Thymus (tissue), 11 donors: ENCODE measurements at regions not wholly inside any gene's neighbourhood (a gene's known extent, or its start where the extent isn't known, plus 50 kb on each side); places are given as distances from the start of the nearest gene placed in this dataset.
A peak's percentile ranks its signal among the peaks of the same experiment; 100 is the strongest.

ENCODE experiments used
- DNase-seq, 9 donors: peaks; one replicate each; pipeline ENCODE4 v3.0.0-alpha.2; 2013; ENCODE audit warnings: low spot score in 9 of 9, low read depth in 6 of 9, missing footprints in 1 of 9
- H3K27ac ChIP-seq, 2 donors: one replicate each; pipeline ENCODE4 v1.5.1; 2013; ENCODE audit warnings: control low read depth in 1 of 2, low read depth in 1 of 2, low read length in 1 of 2, mild to moderate bottlenecking in 1 of 2, moderate library complexity in 1 of 2
- H3K27me3 ChIP-seq, 2 donors: one replicate each; pipeline ENCODE4 v1.5.1; 2013; ENCODE audit warnings: low read length in 1 of 2; ENCODE audit not compliant: control insufficient read depth in 2 of 2, insufficient read depth in 1 of 2
- H3K36me3 ChIP-seq, 2 donors: one replicate each; pipeline ENCODE4 v1.5.1; 2013; ENCODE audit warnings: low read length in 1 of 2, mild to moderate bottlenecking in 1 of 2, moderate library complexity in 1 of 2; ENCODE audit not compliant: control insufficient read depth in 2 of 2, insufficient read depth in 2 of 2
- H3K4me1 ChIP-seq, 2 donors: one replicate each; pipeline ENCODE4 v1.5.1; 2013; ENCODE audit warnings: low read length in 2 of 2; ENCODE audit not compliant: control insufficient read depth in 2 of 2, insufficient read depth in 2 of 2
- H3K4me3 ChIP-seq, 2 donors: one replicate each; pipeline ENCODE4 v1.5.1; 2013; ENCODE audit warnings: low read length in 2 of 2, control low read depth in 1 of 2, mild to moderate bottlenecking in 1 of 2
- H3K9me3 ChIP-seq, 2 donors: one replicate each; pipeline ENCODE4 v1.5.1; 2013; ENCODE audit warnings: low read length in 1 of 2, mild to moderate bottlenecking in 1 of 2; ENCODE audit not compliant: control insufficient read depth in 2 of 2, insufficient read depth in 1 of 2
- WGBS: extraction: QIAGEN DNeasy Blood & Tissue Kit; methylation state at CpG from one replicate; pipeline ENCODE4 v1.1.7; 2013; 5-methylcytosine and 5-hydroxymethylcytosine counted together
- donor health status: healthy.

- WGBS = 93% methylated on average over 26 of the region's 26 CpGs
- H3K27ac ChIP-seq = no peak overlapping the region
These were observed 127.7 kb downstream of the ZNF664 start for GRCh38 chr12:124100572-124101178.

DNA sequence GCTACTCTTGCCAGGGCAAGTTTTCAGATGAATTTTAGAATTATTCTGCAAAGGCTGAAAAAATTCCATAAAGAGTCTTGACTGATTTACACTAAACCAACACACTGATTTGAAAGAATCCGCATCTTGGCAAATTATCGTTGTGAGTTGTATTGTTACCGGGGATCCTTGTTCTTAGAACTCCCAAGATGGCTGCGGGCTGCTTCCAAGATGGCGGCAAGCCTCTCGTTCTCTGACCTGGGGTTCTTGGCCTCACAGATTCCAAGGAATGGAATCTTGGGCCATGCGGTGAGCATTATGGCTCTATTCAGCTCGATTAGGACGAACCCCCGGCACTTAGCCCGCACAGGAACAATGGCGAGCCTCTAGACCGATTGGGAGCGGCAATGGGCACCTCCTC lies 132.5 kb downstream of the ZNF664 start:
- DNase-seq = no peak
- no peak overlapping the region for H3K4me3 ChIP-seq
- 95% methylated on average over 14 of the region's 14 CpGs for WGBS
- H3K9me3 ChIP-seq = no peaks in the 10 kb centered on the region
- H3K27ac ChIP-seq = no peak overlapping the region
- H3K36me3 ChIP-seq = no peaks in the 10 kb centered on the region
- no peaks in the 10 kb centered on the region for H3K4me1 ChIP-seq
- no peaks in the 10 kb centered on the region for H3K27me3 ChIP-seq

More at GRCh38 chr12:124100572-124101178, 127.7 kb downstream of the ZNF664 start:
- Histone ChIP-seq H3K4me1 (no peaks in the 10 kb centered on the region), H3K9me3 (no peaks in the 10 kb centered on the region), H3K27me3 (peaks cover 0 to 10% of the 10 kb centered on the region in 2 donors), H3K4me3 (no peak overlapping the region), H3K36me3 (no peaks in the 10 kb centered on the region)
- no peak for DNase-seq

GRCh38 chr12:124107351-124107750 lies 134.3 kb downstream of the ZNF664 start:
- no peak for DNase-seq
- 92% methylated on average over 4 of the region's 4 CpGs for WGBS
- H3K4me3 ChIP-seq = no peak overlapping the region

GRCh38 chr12:124109760-124110159 lies 136.7 kb downstream of the ZNF664 start:
- H3K27ac ChIP-seq = no peak overlapping the region
- no peaks in the 10 kb centered on the region for H3K36me3 ChIP-seq
- H3K4me3 ChIP-seq = no peak overlapping the region
- 85% methylated on average over 3 of the region's 3 CpGs for WGBS
- H3K4me1 ChIP-seq = no peaks in the 10 kb centered on the region
- H3K27me3 ChIP-seq = no peaks in the 10 kb centered on the region
- peak in 4 of 9 donors; percentile 2 to 43 (median 20) for DNase-seq
- no peaks in the 10 kb centered on the region for H3K9me3 ChIP-seq

More at GRCh38 chr12:124107351-124107750, 134.3 kb downstream of the ZNF664 start:
- H3K4me1 ChIP-seq = no peaks in the 10 kb centered on the region
- no peaks in the 10 kb centered on the region for H3K9me3 ChIP-seq
- H3K27ac ChIP-seq = no peak overlapping the region
- no peaks in the 10 kb centered on the region for H3K27me3 ChIP-seq
- no peaks in the 10 kb centered on the region for H3K36me3 ChIP-seq

DNA sequence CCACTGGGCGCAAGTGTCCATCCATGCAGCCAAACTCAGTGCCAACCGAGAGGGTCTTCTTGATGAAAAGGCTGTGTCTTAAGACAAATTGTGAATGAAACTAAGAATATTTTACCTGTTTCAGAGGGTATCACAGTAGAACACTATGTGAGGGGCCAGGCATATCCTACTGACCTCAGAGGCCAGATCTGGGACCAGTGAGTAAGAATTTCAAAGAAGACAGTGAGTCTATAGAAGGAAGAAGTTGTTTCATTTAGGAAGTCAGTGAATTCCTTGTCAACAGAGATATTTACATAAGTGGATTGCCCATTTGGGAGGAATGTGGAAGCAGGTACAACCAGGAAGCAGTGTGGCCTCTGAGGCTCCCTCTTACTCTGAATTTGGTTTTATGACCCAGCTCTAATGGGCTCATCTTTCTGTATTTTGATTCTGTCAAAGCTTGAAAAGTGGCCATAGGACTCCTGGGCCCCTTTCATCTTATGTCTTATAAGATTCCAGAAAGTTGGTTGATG lies 137.4 kb downstream of the ZNF664 start:
- no peaks in the 10 kb centered on the region for H3K9me3 ChIP-seq
- WGBS = 100% methylated on average over 2 of the region's 2 CpGs
- H3K4me3 ChIP-seq = no peak overlapping the region
- no peak overlapping the region for H3K27ac ChIP-seq
- H3K4me1 ChIP-seq = no peaks in the 10 kb centered on the region
- no peak for DNase-seq
- H3K27me3 ChIP-seq = no peaks in the 10 kb centered on the region
- H3K36me3 ChIP-seq = no peaks in the 10 kb centered on the region

- Histone ChIP-seq H3K36me3 (no peaks in the 10 kb centered on the region), H3K4me3 (no peak overlapping the region), H3K27me3 (no peaks in the 10 kb centered on the region), H3K9me3 (no peaks in the 10 kb centered on the region), H3K4me1 (no peaks in the 10 kb centered on the region), H3K27ac (no peak overlapping the region)
- WGBS = 84% methylated on average over 5 of the region's 5 CpGs
- no peak for DNase-seq
These were observed 138.0 kb downstream of the ZNF664 start for GRCh38 chr12:124111006-124111405.

DNA sequence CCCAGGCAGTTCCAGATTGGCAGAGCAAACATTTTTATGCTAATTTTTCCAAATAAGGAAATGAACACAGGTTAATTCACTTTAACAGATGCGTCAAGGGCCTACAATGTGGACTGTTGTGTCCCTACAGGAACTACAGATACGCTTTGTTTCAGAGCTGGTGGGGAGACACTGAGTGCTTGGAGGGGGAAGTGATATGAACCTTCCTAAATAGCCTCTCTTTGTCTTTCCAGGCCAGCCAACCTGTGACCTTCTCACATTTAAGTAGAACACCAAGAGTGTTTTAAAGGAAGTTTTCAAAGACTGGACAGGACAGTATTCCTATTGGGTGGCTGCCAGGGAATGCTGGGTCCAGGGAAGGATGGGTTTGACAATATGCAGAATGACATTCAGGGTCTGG lies 141.3 kb downstream of the ZNF664 start:
- Histone ChIP-seq H3K27ac (no peak overlapping the region), H3K27me3 (no peaks in the 10 kb centered on the region), H3K4me3 (no peak overlapping the region), H3K9me3 (no peaks in the 10 kb centered on the region), H3K4me1 (no peaks in the 10 kb centered on the region), H3K36me3 (no peaks in the 10 kb centered on the region)
- no peak for DNase-seq
- 97% methylated on average over 2 of the region's 2 CpGs for WGBS

GRCh38 chr12:124115496-124115895 lies 142.5 kb downstream of the ZNF664 start:
- WGBS = 93% methylated on average over 11 of the region's 11 CpGs
- Histone ChIP-seq H3K4me3 (no peak overlapping the region), H3K4me1 (no peaks in the 10 kb centered on the region), H3K27ac (no peak overlapping the region), H3K27me3 (no peaks in the 10 kb centered on the region), H3K9me3 (no peaks in the 10 kb centered on the region), H3K36me3 (no peaks in the 10 kb centered on the region)
- DNase-seq = no peak

- no peaks in the 10 kb centered on the region for H3K4me1 ChIP-seq
- 95% methylated on average over 16 of the region's 16 CpGs for WGBS
- no peak overlapping the region for H3K27ac ChIP-seq
- H3K27me3 ChIP-seq = no peaks in the 10 kb centered on the region
- H3K36me3 ChIP-seq = no peaks in the 10 kb centered on the region
- no peak for DNase-seq
- no peaks in the 10 kb centered on the region for H3K9me3 ChIP-seq
- H3K4me3 ChIP-seq = no peak overlapping the region
These were observed 143.1 kb downstream of the ZNF664 start for GRCh38 chr12:124115976-124116690.
